H4 (cell line): ENCODE measurements at regions not wholly inside any gene's neighbourhood (a gene's known extent, or its start where the extent isn't known, plus 50 kb on each side); places are given as distances from the start of the nearest gene placed in this dataset.
"Not testable (repeated sequence)": the region's sequence is repeated elsewhere in the genome, so short reads cannot be mapped to it uniquely, and the experiment has no call there.

Experiments
- DNase-seq: peaks from one replicate; pipeline ENCODE4 v3.0.0-alpha.2; 2015; ENCODE audit warnings: low spot score

DNA sequence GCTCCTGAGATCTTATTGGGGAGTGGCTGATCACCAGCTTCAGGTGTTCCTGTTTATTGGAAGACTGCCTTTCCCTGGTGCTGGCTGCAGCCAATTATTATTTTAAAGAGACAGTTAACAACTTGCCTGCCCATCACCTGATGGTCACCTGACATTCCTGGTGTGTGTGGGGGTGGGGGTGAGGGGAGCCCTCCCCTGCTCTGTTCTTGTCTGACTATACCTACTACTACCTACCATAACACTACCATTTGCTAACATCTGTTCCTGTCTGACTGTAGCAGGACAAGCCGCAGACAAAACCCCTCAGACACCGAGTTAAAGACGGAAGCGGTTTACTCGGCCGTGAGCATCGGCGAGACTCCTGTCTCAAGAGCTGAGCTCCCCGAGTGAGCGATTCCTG, 54.9 kb upstream of the NBPF3 start:
- DNase-seq: no peak

GRCh38 chr1:21384620-21385019, 55.3 kb upstream of the NBPF3 start:
- DNase-seq: no peak

GRCh38 chr1:21383785-21384401, 56.0 kb upstream of the NBPF3 start:
- no peak for DNase-seq

DNA sequence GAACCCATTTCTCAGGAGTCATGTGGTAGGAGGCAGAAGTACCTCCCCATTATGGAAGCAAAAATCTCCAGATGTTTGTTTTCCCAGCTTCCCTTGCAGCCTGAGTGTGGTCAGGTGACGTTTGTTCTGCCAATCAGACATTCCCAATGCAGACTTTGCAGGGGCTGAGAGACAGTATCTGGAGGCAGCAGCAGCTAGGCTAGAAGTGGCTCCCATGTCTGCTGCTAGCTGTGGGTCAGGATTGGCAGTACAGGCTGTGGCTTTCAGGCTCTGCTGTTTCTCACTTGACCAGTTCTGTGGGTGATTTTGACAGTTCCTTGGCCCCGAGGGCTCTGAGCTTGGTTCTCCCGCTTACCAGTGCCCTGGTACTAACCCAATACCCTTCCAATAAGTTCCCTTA, 58.6 kb upstream of the NBPF3 start:
- no peak for DNase-seq

DNA sequence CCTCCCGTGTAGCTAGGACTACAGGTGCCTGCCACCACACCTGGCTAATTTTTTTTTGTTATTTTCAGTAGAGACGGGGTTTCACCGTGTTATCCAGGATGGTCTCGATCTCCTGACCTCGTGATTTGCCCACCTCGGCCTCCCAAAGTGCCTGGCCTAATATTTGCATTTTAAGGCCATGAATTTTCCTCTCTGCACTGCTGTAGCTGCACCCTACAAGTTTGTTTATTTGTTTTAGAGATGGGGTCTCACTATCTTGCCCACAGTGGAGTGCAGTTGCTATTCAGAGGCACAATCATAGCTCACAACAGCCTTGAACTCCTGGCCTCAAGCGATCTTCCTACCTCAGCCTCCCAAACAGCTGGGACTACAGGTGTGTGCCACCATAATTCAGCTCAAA, 59.8 kb upstream of the NBPF3 start:
- not testable (repeated sequence) for DNase-seq

- DNase-seq: no peak
Observed at GRCh38 chr1:21379571-21379970, 60.4 kb upstream of the NBPF3 start.

- DNase-seq: peak; percentile 70
Observed at GRCh38 chr1:21378705-21379494, 61.0 kb upstream of the NBPF3 start.

GRCh38 chr1:21372383-21372782, 67.6 kb upstream of the NBPF3 start:
- no peak for DNase-seq

GRCh38 chr1:21369905-21370304, 70.0 kb upstream of the NBPF3 start:
- DNase-seq: no peak

GRCh38 chr1:21368515-21369289, 71.2 kb upstream of the NBPF3 start:
- peak; percentile 82 for DNase-seq

GRCh38 chr1:21367973-21368514, 71.9 kb upstream of the NBPF3 start:
- not testable (repeated sequence) for DNase-seq

GRCh38 chr1:21366288-21366687, 73.6 kb upstream of the NBPF3 start:
- DNase-seq: no peak

DNA sequence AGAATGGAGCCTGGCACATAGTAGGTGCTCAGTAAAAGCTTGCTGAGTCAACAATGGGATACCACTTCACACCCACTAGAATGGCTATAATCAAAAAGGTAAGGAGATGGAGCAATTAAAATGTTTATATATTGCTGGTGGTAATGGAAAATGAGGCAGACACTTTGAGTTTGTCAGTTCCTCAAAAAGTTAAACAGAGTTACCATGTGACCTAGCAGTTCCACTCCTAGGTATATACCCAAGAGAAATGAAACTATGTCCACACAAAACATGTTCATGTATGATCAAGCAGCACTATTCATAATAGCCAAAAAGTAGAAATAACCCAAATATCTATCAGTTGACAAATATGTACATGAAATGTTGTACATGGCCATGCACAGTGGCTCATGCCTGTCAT, 74.8 kb upstream of the ECE1 start:
- DNase-seq: no peak

DNA sequence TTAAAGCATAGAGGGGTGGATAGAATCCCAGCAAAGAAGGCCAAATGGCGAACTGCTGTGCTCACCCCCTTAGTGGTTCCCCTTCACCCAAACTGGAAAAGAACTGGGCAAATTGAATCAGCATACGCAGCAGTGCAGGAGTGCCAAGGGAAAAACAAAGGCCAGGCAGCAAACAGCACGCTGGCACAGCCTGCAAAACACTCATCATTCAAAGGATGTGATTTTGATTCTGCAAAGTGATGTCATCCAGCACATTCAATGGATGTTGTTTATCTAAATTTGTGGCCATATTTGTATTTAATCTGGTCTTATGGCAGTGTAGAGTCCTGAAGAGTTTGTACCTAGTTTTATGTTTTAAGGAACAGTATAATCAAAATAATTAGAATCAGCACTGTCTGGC, 71.8 kb upstream of the ECE1 start:
- DNase-seq: no peak

DNA sequence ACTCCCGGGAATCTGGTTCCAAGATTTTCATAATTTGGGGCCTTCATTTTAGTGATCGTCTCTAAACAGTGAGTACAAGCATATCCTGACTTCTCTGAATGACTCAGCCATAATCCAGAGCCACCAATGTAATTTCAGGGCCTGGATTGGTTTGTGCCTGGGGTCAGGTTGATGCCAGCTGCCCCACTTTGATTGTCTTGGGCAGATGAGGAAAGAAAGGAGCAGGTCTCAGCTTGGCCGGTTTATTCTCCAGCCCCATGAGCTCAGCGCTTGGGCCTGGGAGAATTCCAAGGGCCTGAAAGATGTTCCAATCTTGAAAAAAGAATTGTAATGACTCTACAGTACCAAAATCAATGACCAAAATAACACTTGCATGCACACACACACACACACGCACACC, 71.2 kb upstream of the ECE1 start:
- no peak for DNase-seq

DNA sequence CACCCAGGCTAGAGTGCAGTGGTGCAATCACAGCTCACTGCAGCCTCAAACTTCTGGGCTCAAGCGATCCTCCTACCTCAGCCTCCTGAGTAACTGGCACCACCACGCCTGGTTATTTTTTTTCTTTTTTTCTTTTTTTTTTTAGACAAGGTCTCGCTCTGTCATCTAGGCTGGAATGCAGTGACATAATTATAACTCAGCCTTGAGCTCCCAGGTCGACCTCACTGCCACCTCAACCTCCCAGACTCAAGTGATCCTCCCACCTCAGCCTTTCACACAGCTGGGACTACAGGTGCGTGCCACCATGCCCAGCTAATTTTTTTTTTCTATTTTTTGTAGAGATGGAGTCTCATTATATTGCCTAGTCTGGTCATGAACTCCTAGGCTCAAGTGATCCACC, 66.9 kb upstream of the ECE1 start:
- no peak for DNase-seq

DNA sequence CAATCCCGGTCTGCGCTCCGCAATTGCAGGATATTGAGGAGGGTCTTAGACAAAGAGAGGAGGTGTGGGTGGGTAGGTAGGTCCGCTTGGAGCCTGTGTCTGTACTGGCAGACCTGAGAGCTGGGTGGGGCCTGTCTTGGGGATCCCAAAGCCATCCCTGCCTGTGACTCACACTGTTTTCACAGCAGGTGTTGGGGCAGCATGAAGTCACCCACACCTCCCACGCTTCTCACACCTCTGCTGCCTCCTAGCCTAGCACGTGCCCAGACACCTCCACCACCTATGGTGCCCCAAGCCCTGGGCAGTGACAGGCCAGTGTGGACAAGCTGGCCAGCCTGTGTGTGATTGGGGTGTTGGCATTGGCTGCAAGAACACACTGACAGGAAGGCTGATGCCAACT, 65.7 kb upstream of the ECE1 start:
- DNase-seq: no peak

- no peak for DNase-seq
Observed at GRCh38 chr1:21352586-21352985, 62.3 kb upstream of the ECE1 start.

- DNase-seq: no peak
Observed at GRCh38 chr1:21351901-21352300, 61.6 kb upstream of the ECE1 start.

- no peak for DNase-seq
Observed at GRCh38 chr1:21350202-21350885, 60.1 kb upstream of the ECE1 start.

- DNase-seq: no peak
Observed at GRCh38 chr1:21349693-21350092, 59.4 kb upstream of the ECE1 start.

- DNase-seq: no peak
Observed at GRCh38 chr1:21347072-21347581, 56.9 kb upstream of the ECE1 start.
